Transverse colon (tissue), 4 donors: ENCODE measurements at regions not wholly inside any gene's neighbourhood (a gene's known extent, or its start where the extent isn't known, plus 50 kb on each side); places are given as distances from the start of the nearest gene placed in this dataset.

Source experiments
- DNase-seq: peaks from one replicate; pipeline ENCODE4 v3.0.0-alpha.2; 2019
- H3K27ac ChIP-seq, 4 donors: fragments of 200-600 bp; sonication (generic); 2 replicates each; pipeline ENCODE4 v1.5.1; 2016 to 2018; ENCODE audit warnings: inconsistent platforms in 4 of 4
- H3K27me3 ChIP-seq: fragments of 200-600 bp; sonication (generic); 2 replicates; pipeline ENCODE4 v1.5.1; 2017; ENCODE audit warnings: inconsistent platforms
- H3K36me3 ChIP-seq, 4 donors: fragments of 200-600 bp; sonication (generic); 2 replicates each; pipeline ENCODE4 v1.5.1; 2017 to 2019; ENCODE audit warnings: inconsistent platforms in 4 of 4
- H3K4me1 ChIP-seq, 4 donors: fragments of 200-600 bp; sonication (generic); 2 replicates each; pipeline ENCODE4 v1.5.1; 2017 to 2020; ENCODE audit warnings: inconsistent platforms in 4 of 4
- H3K4me3 ChIP-seq, 4 donors: fragments of 200-600 bp; sonication (generic); 1 replicate in 1 of 4; 2 replicates in 3 of 4; pipeline versions ENCODE4 v1.5.1 to v1.6.1; 2017 to 2019; ENCODE audit warnings: inconsistent platforms in 4 of 4
- H3K9me3 ChIP-seq, 2 donors: fragments of 200-600 bp; sonication (generic); 2 replicates each; pipeline ENCODE4 v1.5.1; 2017 to 2019; ENCODE audit warnings: inconsistent platforms in 2 of 2
- EP300 ChIP-seq: sonication (generic); formaldehyde crosslinking; IDR thresholded peaks from one replicate; pipeline ENCODE4 v1.6.1; 2017; ENCODE audit warnings: antibody characterized with exemption, low read depth
- POLR2A ChIP-seq: fragments of 450-650 bp; IDR thresholded peaks from one replicate; pipeline ENCODE4 v1.6.1; 2016; ENCODE audit warnings: antibody characterized with exemption, mild to moderate bottlenecking, moderate library complexity
- POLR2AphosphoS5 ChIP-seq, 3 donors: sonication (generic); formaldehyde crosslinking; IDR thresholded peaks; one replicate each; pipeline ENCODE4 v1.6.1; 2016; ENCODE audit warnings: antibody characterized with exemption in 3 of 3
- WGBS, 2 donors: methylation state at CpG; one replicate each; pipeline ENCODE4 v1.1.5; 2018; ENCODE audit warnings: low coverage in 1 of 2; 5-methylcytosine and 5-hydroxymethylcytosine counted together
- in situ Hi-C, 4 donors: fragments of 200-750 bp; cut with MboI; loops; one replicate each; pipeline versions ENCODE4 v1.15.0 to v1.15.1; 2017; ENCODE audit warnings: low sequenced_read_pairs in 3 of 4, low pct_ligation_motif_present in 1 of 4, low pct_unique_long_range_greater_than_20kb in 1 of 4
- intact Hi-C: fragments of 100-400 bp; cut with DNase I; formaldehyde crosslinking; loops from one replicate; pipeline ENCODE4 v1.15.1; 2023; ENCODE audit warnings: low total_unique reads
- TF ChIP-seq, protein P1 (sequence below), 5 experiments: fragments of 200-600 bp in 3 of 5; fragments of 450-650 bp in 2 of 5; sonication (generic) in 3 of 5; IDR thresholded peaks; 1 replicate in 2 of 5; 2 replicates in 3 of 5; pipeline ENCODE4 v1.5.1; 2016 to 2017; ENCODE audit warnings: antibody characterized with exemption in 5 of 5, inconsistent platforms in 3 of 5, mild to moderate bottlenecking in 2 of 5, moderate library complexity in 1 of 5

DNA sequence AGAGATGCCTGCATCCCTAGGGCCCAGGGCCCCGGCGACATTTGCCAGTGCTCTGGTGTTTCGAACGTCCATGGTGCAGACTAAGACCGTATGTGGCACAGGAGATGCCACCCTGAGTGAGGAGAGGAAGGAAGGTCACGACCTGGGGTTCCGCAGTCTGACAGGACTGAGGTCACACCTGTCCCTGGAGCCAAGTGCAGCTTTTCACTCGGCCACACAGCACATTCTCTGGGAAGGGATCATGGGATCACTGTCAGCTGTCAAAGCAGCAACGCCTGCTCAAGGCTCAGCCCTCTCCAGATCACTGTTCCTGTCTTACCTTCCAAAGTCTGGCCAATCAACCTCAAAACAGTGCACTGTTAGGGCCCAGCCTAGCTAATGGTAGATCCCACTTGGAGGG is 243.6 kb downstream of the SIPA1L2 start:
- intact Hi-C loops, result no loop called here
- 89% methylated on average over 9 of the region's 9 CpGs; no CpG with 5 or more reads in 1 of the 2 donors for WGBS, 2 donors
- no peak for DNase-seq

DNA sequence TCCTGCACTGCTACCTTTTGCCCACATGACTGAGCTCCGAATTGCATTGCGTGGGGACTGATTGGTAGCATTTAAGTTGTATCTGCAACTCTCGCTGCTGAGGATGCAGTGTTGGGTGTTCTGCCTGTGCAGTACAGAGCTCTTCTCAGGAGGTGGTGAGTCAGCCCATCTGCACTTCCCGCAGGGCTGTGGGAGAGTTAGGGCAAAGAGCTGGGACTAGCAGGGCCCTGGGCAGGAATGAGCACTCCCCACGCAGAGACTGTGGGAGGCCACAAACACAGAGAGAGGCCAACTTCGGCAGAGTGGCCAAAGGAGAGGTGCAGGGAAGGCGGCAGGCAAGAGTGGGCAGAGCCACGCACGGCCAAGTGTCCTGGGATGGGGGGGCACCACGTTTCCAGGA is 244.7 kb downstream of the SIPA1L2 start:
- no peaks in the 10 kb centered on the region for H3K9me3 ChIP-seq
- H3K27me3 ChIP-seq, result no peaks in the 10 kb centered on the region
- WGBS, 2 donors, result 86 to 91% methylated on average over 4 to 10 of the region's 10 CpGs
- in situ Hi-C loops, result no loop called here
- H3K4me1 ChIP-seq, result no peaks in the 10 kb centered on the region
- H3K27ac ChIP-seq, result no peak overlapping the region
- TF ChIP-seq EP300, result no peak
- TF ChIP-seq POLR2AphosphoS5 (IDR thresholded peaks at IDR 0.05), result no peak
- TF ChIP-seq POLR2A, result no peak
- TF ChIP-seq, protein P1, sequence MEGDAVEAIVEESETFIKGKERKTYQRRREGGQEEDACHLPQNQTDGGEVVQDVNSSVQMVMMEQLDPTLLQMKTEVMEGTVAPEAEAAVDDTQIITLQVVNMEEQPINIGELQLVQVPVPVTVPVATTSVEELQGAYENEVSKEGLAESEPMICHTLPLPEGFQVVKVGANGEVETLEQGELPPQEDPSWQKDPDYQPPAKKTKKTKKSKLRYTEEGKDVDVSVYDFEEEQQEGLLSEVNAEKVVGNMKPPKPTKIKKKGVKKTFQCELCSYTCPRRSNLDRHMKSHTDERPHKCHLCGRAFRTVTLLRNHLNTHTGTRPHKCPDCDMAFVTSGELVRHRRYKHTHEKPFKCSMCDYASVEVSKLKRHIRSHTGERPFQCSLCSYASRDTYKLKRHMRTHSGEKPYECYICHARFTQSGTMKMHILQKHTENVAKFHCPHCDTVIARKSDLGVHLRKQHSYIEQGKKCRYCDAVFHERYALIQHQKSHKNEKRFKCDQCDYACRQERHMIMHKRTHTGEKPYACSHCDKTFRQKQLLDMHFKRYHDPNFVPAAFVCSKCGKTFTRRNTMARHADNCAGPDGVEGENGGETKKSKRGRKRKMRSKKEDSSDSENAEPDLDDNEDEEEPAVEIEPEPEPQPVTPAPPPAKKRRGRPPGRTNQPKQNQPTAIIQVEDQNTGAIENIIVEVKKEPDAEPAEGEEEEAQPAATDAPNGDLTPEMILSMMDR (IDR thresholded peaks at IDR 0.05), result no peak
- H3K4me3 ChIP-seq, result no peak overlapping the region
- H3K36me3 ChIP-seq, result no peaks in the 10 kb centered on the region
- intact Hi-C loops, result no loop called here
- no peak for DNase-seq

More for the DNA sequence above, 243.6 kb downstream of the SIPA1L2 start:
- in situ Hi-C loops, result no loop called here
- TF ChIP-seq, protein P1 (IDR thresholded peaks at IDR 0.05), result no peak
- TF ChIP-seq POLR2AphosphoS5 (IDR thresholded peaks at IDR 0.05) (no peak), EP300 (no peak), POLR2A (no peak)
- Histone ChIP-seq H3K4me1 (no peaks in the 10 kb centered on the region), H3K9me3 (no peaks in the 10 kb centered on the region), H3K27me3 (no peaks in the 10 kb centered on the region), H3K27ac (no peak overlapping the region), H3K36me3 (no peaks in the 10 kb centered on the region), H3K4me3 (no peak overlapping the region)

DNA sequence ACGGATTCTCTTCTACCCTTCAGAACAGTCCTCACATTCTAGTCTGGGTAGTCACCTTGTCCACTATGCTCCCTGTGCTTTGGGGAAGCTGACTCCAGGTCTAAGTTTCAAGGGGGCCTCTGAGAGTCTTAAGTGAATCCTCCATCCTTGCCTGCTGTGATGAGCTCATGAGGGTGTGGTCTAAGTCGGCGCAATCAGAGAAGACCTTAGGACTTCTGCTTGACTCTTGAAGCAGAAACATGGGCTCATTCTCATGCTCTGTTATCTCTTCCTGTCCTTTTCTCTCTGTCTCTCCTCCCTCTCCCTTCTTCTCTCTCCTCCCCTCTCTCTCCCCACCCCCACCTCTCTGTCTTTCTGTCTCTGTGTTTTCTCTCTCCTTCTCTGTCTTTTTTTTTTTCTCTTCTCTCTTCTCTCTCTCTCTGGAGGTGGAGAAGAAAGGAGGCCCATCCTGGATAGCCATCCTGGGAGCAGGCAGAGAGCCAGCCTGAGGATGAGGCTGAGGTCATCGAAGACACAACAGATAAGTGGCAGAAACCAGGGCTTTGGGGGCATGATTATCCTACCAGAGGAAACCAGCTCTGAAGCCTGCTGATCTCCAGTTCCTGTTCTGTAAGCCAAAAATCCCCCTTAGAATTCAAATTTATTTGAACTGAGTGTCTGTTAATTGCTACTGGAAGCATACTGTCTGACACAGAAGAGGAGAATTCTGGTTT is 245.6 kb downstream of the SIPA1L2 start:
- Histone ChIP-seq H3K9me3 (no peaks in the 10 kb centered on the region), H3K27ac (no peak overlapping the region), H3K27me3 (no peaks in the 10 kb centered on the region), H3K36me3 (no peaks in the 10 kb centered on the region), H3K4me3 (no peak overlapping the region), H3K4me1 (no peaks in the 10 kb centered on the region)
- no peak for TF ChIP-seq POLR2A
- TF ChIP-seq POLR2AphosphoS5 (IDR thresholded peaks at IDR 0.05), result no peak
- TF ChIP-seq, protein P1 (IDR thresholded peaks at IDR 0.05), result no peak
- no peak for TF ChIP-seq EP300
- intact Hi-C loops (no loop called here), in situ Hi-C loops (no loop called here)
- no peak for DNase-seq
- WGBS, 2 donors, result 89 to 94% methylated on average over 3 to 4 of the region's 4 CpGs

DNA sequence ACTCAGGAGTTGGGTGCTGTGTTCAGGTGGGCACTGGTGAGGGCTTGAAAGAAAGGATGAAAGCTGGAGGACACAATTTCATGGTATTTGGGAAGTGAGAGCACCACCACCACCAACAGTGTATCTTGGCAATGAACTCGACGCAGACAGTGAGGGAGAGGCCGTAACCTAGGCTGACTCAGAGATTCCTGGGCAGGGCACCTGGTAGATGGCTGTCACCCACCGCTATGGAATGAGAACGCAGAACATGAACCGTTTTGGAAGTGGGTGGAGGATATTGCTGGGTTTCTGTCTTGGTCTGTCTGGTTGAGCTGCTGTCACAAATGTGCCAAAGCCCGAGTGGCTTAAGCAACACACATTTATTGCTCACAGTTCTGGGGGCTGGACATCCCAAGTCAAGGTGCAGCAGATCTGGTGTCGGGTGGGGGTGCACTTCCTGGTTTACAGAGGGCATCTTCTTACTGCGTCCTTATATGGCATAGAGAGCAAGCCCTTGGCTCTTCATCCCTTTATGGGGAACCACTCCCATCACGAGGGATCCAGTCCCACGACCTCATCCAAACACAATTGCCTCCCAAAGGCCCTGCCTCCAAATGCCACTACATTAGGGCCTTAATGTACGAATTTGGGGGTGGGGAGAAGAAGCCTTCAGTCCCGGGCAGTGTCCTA is 246.3 kb downstream of the SIPA1L2 start:
- Histone ChIP-seq H3K4me1 (peaks cover 0 to 3% (median 2%) of the 10 kb centered on the region in 4 donors), H3K36me3 (no peaks in the 10 kb centered on the region), H3K27ac (no peak overlapping the region), H3K4me3 (no peak overlapping the region), H3K9me3 (no peaks in the 10 kb centered on the region), H3K27me3 (no peaks in the 10 kb centered on the region)
- in situ Hi-C loops, result no loop called here
- 80 to 86% methylated on average over 6 to 13 of the region's 13 CpGs for WGBS, 2 donors
- intact Hi-C loops, result no loop called here
- DNase-seq, result no peak
- TF ChIP-seq, protein P1 (IDR thresholded peaks at IDR 0.05), result no peak
- no peak for TF ChIP-seq POLR2AphosphoS5 (IDR thresholded peaks at IDR 0.05)
- TF ChIP-seq EP300, result no peak
- TF ChIP-seq POLR2A, result no peak
